HG03460 (cell line): ENCODE measurements at regions not wholly inside any gene's neighbourhood (a gene's known extent, or its start where the extent isn't known, plus 50 kb on each side); places are given as distances from the start of the nearest gene placed in this dataset.

ENCODE experiments used
- ATAC-seq: cut with Tn5 transposase; IDR thresholded peaks from one replicate; pipeline ENCODE4 v1.9.1; 2021; ENCODE audit not compliant: unreplicated experiment

GRCh38 chr3:67897351-67898336, 243.2 kb upstream of the SUCLG2 start:
- ATAC-seq: no peak

GRCh38 chr3:67896130-67896529, 241.7 kb upstream of the SUCLG2 start:
- no peak for ATAC-seq

- no peak for ATAC-seq
Measured at GRCh38 chr3:67894510-67894909, 240.1 kb upstream of the SUCLG2 start.

- no peak for ATAC-seq
Measured at GRCh38 chr3:67884345-67884744, 229.9 kb upstream of the SUCLG2 start.

GRCh38 chr3:67883766-67884165, 229.4 kb upstream of the SUCLG2 start:
- ATAC-seq: no peak

GRCh38 chr3:67882981-67883380, 228.6 kb upstream of the SUCLG2 start:
- ATAC-seq: no peak

GRCh38 chr3:67876261-67876660, 221.8 kb upstream of the SUCLG2 start:
- no peak for ATAC-seq

GRCh38 chr3:67875858-67876257, 221.4 kb upstream of the SUCLG2 start:
- no peak for ATAC-seq

- ATAC-seq: no peak
Measured at GRCh38 chr3:67875338-67875737, 220.9 kb upstream of the SUCLG2 start.

- ATAC-seq: no peak
Measured at GRCh38 chr3:67870477-67870876, 216.1 kb upstream of the SUCLG2 start.

- no peak for ATAC-seq
Measured at GRCh38 chr3:67866571-67866970, 212.2 kb upstream of the SUCLG2 start.

GRCh38 chr3:67864587-67865183, 210.3 kb upstream of the SUCLG2 start:
- no peak for ATAC-seq

- no peak for ATAC-seq
Measured at GRCh38 chr3:67863869-67864268, 209.5 kb upstream of the SUCLG2 start.

- ATAC-seq: no peak
Measured at GRCh38 chr3:67860429-67860828, 206.0 kb upstream of the SUCLG2 start.

GRCh38 chr3:67858492-67858891, 204.1 kb upstream of the SUCLG2 start:
- no peak for ATAC-seq

GRCh38 chr3:67856718-67857117, 202.3 kb upstream of the SUCLG2 start:
- ATAC-seq: no peak

- ATAC-seq: no peak
Measured at GRCh38 chr3:67854663-67855062, 200.3 kb upstream of the SUCLG2 start.

- ATAC-seq: no peak
Measured at GRCh38 chr3:67853520-67853919, 199.1 kb upstream of the SUCLG2 start.

- no peak for ATAC-seq
Measured at GRCh38 chr3:67848299-67848698, 193.9 kb upstream of the SUCLG2 start.

GRCh38 chr3:67846166-67846565, 191.8 kb upstream of the SUCLG2 start:
- no peak for ATAC-seq

GRCh38 chr3:67832817-67833216, 178.4 kb upstream of the SUCLG2 start:
- ATAC-seq: no peak

GRCh38 chr3:67831262-67831661, 176.8 kb upstream of the SUCLG2 start:
- ATAC-seq: no peak
